Stimulated activated CD4-positive, alpha-beta T cell treated with anti-CD3 and anti-CD28 coated beads, TNF-alpha, amount 100 ng/mL, for 4 hours (primary cell): ENCODE measurements at regions not wholly inside any gene's neighbourhood (a gene's known extent, or its start where the extent isn't known, plus 50 kb on each side); places are given as distances from the start of the nearest gene placed in this dataset.
"Not testable (repeated sequence)": the region's sequence is repeated elsewhere in the genome, so short reads cannot be mapped to it uniquely, and the experiment has no call there.

ENCODE experiments used
- DNase-seq, 3 experiments: peaks; one replicate each; pipeline ENCODE4 v3.0.0-alpha.2; 2020; ENCODE audit warnings: low read depth in 3 of 3

GRCh38 chr2:128660836-128661235 is 342.2 kb upstream of the HS6ST1 start:
- DNase-seq, result no peak

GRCh38 chr2:128661311-128661710 is 342.6 kb upstream of the HS6ST1 start:
- no peak for DNase-seq

DNA sequence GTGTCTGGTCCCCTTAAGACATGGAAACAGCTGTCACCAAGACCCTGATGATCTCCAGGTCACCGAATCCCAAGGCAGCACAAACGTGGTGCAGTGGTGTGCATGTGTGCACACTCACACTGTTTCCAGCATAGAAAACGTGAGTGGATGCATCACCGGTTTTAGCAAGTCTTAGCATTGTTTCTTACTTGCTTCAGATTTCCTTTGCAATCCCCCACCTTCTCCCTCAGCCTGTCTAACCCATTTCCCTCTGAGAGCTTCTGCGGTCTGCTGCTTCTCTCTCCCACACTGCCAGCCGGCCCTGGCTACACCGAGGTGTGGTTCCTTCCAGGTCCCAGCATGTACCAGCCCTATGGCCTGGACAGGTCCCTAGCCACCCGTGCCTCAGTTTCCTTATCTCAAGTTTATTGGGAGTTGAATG is 343.4 kb upstream of the HS6ST1 start:
- no peak for DNase-seq

GRCh38 chr2:128663371-128664050 is 344.8 kb upstream of the HS6ST1 start:
- no peak for DNase-seq

DNA sequence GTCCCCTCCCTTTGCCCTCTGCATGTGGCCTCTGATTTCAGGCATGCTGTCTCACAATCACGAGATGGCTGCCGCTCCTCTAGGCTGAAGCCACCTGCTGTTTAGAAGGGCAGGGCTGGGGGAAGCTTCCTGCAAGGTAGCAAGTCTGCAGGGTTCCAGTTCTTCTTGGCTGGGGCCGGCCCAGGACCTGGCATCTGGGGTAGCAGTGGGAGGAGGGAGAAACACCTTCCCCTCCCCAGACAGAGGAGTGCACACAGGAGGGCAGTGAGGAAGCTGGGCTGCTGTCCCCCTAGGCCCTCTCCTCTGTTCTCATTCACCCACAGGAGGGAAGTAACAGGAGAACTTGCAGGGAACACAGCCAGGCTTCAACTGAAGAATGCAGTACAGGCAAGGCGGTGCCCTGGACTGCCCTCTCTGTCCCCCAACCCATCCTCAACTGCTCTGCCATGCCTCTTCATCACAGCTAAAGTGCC is 345.9 kb upstream of the HS6ST1 start:
- DNase-seq, result no peak

GRCh38 chr2:128665113-128665512 is 346.4 kb upstream of the HS6ST1 start:
- no peak for DNase-seq

GRCh38 chr2:128666596-128666995 is 347.9 kb upstream of the HS6ST1 start:
- DNase-seq, result no peak

DNA sequence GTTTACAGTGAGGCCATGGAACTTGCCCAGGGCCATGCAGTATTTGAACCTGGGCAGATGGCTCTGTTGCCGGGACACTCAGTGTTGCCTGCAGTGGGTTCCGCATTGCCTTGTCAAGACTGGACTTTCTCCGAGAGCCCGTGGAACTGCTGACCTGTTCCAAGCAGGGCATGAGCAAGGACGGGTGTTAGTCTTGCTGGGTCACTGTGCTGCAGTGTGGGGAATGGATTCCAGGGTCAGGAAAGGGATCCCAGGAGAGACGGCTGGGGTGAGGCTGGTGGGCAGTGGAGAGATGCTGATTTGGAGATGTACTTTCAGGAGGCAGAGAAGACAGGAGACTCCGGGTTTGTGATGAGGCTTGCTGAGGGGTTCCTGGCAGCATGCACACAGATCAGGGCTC is 348.7 kb upstream of the HS6ST1 start:
- no peak for DNase-seq

DNA sequence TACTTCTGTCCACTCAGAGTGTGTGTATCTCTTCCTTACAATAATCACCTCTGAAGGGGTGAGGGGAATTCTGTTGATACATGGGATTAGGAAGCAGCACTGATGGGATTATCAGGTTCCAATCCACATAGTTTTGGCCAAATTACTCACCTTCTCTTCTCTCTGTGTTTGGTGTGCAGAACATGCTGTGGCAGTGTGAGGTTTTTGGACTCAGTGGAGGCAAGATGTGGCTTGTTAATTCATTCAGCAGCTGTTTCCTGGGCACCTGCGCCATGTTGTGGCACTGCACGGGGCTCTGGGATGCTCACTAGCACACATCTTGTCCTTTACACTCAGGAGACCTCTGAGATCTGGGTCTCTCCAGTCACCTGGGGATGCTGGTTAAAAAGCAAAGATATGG is 350.3 kb upstream of the HS6ST1 start:
- DNase-seq, result no peak

GRCh38 chr2:128670066-128670465 is 351.4 kb upstream of the HS6ST1 start:
- no peak for DNase-seq

GRCh38 chr2:128671981-128672757 is 353.5 kb upstream of the HS6ST1 start:
- not testable (repeated sequence) for DNase-seq

DNA sequence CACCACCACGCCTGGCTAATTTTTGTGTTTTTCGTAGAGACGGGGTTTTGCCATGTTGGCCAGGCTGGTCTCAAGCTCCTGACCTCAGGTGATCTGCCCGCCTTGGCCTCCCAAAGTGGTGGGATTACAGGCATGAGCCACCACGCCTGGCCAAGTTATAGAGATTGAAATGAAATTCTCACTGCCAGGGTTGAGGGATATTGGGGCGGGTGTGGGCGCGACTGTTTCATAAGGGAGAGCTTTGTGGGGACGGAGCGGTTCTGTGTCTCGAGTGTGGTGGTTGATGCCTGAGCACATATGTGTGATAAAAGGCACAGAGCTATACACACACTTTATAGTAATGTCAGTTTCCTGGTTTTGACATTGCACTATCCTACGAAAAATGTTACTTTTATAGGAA is 361.0 kb upstream of the HS6ST1 start:
- not testable (repeated sequence) for DNase-seq

DNA sequence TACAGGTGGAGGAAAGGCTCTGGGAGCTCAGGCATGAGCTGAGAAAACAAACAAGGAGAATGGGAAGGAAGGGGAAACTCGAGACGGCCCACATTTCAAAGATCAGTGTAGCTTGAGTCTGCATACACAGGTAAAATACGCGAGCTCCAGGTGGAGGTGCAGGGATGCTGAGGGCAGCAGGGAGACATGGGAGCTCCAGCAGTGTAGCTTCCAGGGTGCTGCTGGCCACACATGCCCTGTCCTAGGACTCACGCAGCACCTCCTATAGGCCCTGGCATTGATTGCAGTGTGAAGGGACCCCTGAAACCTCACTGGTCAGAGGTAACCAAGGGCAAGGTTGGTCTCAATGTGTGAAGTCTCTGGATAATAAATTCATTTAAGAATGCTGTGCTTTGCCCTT is 362.8 kb upstream of the HS6ST1 start:
- no peak for DNase-seq

DNA sequence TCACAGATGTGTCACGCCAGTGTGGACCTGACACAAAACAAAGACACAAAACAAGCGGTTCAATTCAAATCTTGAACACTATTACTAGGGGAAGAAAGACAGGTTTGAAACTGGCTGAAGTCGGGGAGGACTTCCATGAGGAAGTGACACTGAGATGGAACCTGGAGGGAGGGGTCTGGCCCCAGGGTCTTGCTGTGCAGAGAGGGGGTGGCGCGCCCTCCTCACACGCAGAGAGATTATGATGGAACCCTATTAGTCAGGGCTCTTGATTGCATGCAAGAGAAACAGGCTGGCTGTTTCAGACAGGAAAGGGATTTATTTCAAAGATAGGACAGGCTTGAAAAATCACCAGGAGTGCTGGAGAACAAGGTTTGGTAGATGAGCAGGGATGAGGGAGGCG is 363.6 kb upstream of the HS6ST1 start:
- no peak for DNase-seq

GRCh38 chr2:128682729-128683284 is 364.1 kb upstream of the HS6ST1 start:
- no peak for DNase-seq

GRCh38 chr2:128684523-128684922 is 365.9 kb upstream of the HS6ST1 start:
- no peak for DNase-seq

DNA sequence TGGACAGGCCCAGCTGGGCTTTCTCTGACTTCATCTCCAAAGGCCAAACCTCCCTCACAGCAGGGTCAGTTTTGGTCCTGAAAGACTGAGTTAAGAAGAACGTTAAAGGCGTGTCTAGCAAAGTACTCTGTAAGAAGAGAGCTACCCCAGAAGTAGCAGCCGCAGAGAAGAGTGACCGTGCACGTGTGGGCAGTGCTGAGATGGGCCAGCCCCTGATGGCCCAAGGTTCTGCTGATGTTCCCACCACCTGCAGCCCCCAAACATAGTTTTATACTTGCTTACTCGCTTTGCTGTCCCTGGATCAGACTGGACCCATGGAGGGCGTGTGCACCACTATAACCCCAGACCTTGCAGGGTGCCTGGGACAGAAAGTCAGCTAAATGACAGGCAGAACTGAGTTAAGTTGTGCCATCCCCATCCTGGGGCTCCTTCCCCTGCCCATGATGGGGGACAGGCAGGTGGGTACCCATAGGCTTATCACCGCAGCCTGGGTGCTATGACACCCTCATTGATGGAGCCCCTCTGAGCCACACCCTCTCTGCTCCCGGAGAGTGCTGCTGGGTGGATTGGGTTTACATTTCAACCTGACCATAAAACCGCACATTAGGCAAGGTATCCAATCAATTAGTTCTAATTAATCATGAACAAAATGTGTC is 367.3 kb upstream of the HS6ST1 start:
- DNase-seq, result no peak

DNA sequence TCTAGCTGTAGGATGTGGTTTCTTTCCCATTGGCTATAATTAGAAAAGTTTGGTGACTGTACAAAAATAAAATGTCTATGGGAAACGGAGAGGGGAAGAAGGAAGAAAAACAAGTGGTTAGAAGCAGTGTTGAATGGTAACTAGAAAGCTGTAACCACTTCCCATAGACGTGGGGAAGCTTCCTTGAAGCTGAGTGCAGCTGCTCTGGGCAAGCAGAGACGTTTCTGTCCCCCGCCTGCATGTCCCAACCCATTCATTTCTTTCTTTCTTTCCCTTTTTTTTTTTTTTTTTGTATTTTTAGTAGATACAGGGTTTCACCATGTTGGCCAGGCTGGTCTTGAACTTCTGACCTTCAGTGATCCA is 367.8 kb upstream of the HS6ST1 start:
- no peak for DNase-seq

GRCh38 chr2:128686881-128687555 is 368.4 kb upstream of the HS6ST1 start:
- no peak for DNase-seq

GRCh38 chr2:128687565-128687964 is 368.9 kb upstream of the HS6ST1 start:
- no peak for DNase-seq

DNA sequence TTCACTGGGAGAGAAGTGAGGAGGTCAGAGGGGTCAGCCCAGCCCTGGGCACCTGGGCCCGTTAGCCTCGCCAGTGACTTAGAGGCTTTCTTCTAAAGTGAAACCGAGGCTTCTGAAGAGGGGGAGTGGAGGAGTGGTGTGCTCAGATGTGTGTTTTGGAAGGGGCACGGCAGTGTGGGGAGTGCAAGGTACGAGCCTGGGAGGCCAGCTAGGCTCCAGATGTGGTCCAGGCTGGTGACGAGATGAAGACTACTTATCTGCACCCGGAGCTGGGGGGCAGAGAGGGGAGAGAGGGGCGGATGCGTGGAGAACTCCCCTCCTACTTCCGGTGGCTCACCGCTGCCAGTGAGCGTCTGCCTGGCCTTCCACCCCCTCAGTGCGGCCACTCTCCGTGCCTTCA is 371.3 kb upstream of the HS6ST1 start:
- DNase-seq, result no peak

DNA sequence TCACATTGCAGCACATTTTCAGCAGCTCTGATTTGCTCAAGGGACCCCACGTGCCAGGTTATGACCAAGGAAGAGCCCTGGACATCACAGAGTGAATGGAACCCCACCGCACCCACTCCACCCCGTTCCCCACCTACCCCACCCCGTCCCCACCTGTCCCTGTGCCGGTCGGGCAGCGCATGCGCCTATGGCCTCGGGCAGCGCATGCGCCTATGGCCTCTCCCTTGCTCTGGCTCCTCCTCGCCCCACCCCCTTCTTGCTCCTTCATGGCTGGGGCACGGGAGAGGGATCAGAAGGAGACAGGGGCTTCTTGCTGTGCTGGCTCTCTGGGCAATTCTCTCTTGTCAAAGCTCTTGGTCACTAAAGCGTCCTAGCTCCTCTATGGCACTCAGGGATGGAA is 371.8 kb upstream of the HS6ST1 start:
- DNase-seq, result no peak
